ENCODE measurements at regions not wholly inside any gene's neighbourhood (a gene's known extent, or its start where the extent isn't known, plus 50 kb on each side); places are given as distances from the start of the nearest gene placed in this dataset.
A peak's percentile ranks its signal among the peaks of the same experiment; 100 is the strongest.

DNA sequence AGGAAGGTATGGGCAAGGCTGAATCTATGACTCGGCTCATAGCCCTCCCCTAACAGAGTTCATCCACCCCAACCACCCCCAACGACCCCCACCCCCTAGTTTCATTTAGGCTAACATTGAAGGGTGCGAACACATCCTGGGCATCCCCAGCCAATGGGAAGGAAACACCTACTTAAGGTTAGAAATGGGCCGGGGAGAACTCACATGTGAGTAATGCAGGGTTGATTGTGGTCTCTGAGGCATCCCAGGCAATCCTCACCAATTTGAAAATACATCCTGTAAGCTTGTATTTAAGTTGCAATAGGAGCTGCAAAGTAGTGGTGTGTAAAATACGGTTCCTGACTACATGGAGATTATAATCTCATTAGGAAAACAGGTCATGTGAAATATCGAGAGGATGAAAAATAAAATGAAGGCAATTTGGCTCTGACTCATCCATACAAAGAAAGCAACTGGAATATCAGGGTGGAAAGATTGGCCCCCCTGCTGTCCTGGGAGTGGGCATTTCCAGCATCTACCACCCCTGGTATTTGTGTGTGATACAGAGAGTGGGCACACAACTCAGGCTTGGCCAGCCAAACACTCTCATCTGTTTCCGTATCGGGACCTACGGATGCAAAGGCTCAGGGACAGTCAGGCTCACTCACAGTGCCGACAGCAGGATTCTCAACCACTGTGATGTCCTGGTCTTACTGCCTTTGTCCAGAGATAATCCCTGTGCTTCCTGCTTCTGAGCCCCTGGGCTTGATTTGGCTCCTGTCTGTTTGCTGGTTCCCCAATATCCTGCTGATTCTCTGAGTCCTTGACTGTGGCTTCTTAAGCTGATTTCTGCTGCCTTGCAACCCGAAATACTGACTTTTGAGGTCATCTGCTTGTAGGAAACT, 90.0 kb upstream of the NCKAP5 start:
- Histone ChIP-seq H3K9ac (ENCODE audit: extremely low read depth, low read length, poor library complexity, severe bottlenecking) (no peak overlapping the region), H3K27ac (ENCODE audit: low read depth, low read length) (no peak overlapping the region), H3K9me3 (ENCODE audit: control insufficient read depth, low read length) (no peaks in the 10 kb centered on the region), H3K27me3 (ENCODE audit: control insufficient read depth, insufficient read depth, low read length, poor library complexity, severe bottlenecking) (peaks cover 3% of the 10 kb centered on the region), H3K36me3 (ENCODE audit: control insufficient read depth, insufficient read depth, low read length) (no peaks in the 10 kb centered on the region), H3K4me1 (ENCODE audit: control insufficient read depth, insufficient read depth, low read length) (peaks cover 6% of the 10 kb centered on the region), H3K4me3 (ENCODE audit: low read length) (no peak overlapping the region)
- peak; percentile 66 for DNase-seq
- Mint-ChIP-seq H3K9me3 (no peaks in the 10 kb centered on the region), H3K4me1 (peaks cover 22% of the 10 kb centered on the region), H3K27ac (no peak overlapping the region), H3K4me3 (no peak overlapping the region), H3K27me3 (ENCODE audit: insufficient read depth) (peaks cover 2% of the 10 kb centered on the region), H3K36me3 (ENCODE audit: low read depth) (no peaks in the 10 kb centered on the region)
- TF ChIP-seq, protein P1, sequence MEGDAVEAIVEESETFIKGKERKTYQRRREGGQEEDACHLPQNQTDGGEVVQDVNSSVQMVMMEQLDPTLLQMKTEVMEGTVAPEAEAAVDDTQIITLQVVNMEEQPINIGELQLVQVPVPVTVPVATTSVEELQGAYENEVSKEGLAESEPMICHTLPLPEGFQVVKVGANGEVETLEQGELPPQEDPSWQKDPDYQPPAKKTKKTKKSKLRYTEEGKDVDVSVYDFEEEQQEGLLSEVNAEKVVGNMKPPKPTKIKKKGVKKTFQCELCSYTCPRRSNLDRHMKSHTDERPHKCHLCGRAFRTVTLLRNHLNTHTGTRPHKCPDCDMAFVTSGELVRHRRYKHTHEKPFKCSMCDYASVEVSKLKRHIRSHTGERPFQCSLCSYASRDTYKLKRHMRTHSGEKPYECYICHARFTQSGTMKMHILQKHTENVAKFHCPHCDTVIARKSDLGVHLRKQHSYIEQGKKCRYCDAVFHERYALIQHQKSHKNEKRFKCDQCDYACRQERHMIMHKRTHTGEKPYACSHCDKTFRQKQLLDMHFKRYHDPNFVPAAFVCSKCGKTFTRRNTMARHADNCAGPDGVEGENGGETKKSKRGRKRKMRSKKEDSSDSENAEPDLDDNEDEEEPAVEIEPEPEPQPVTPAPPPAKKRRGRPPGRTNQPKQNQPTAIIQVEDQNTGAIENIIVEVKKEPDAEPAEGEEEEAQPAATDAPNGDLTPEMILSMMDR (conservative IDR thresholded peaks at IDR 0.05): no peak
- whole genome bisulfite sequencing, 2 experiments (ENCODE audit: insufficient coverage in 1 of 2, insufficient read length in 1 of 2): 69 to 80% methylated on average over 5 to 11 of the region's 11 CpGs

GRCh38 chr2:133660510-133660909, 92.2 kb upstream of the NCKAP5 start:
- 90 to 96% methylated on average over 6 of the region's 6 CpGs for WGBS, 2 experiments (ENCODE audit: insufficient coverage in 1 of 2, insufficient read length in 1 of 2)
- no peak overlapping the region for H3K4me3 Mint-ChIP-seq

DNA sequence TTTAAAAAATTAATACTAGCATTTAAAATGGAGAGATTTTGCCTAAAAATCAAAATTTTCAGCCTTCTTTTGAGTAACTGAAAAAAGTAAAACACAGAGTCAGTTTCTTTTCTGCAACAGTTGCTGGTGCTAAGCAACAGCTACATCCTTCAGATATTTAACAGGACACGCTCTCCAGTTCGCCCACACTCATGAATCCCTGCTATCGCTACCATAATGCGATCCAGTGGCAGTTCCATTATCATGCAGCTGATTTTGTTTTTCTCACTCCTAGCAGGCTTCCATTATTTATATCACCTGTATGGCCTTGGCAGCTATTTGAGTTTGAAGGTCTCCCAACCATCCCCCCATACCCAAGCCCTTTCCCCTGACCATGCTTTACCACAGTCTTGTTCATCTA, 93.1 kb upstream of the NCKAP5 start:
- Mint-ChIP-seq H3K36me3 (ENCODE audit: low read depth) (no peaks in the 10 kb centered on the region), H3K27me3 (ENCODE audit: insufficient read depth) (peaks cover 2% of the 10 kb centered on the region), H3K4me1 (peaks cover 22% of the 10 kb centered on the region), H3K27ac (no peak overlapping the region), H3K9me3 (no peaks in the 10 kb centered on the region), H3K4me3 (no peak overlapping the region)
- Histone ChIP-seq H3K27me3 (ENCODE audit: control insufficient read depth, insufficient read depth, low read length, poor library complexity, severe bottlenecking) (no peaks in the 10 kb centered on the region), H3K4me1 (ENCODE audit: control insufficient read depth, insufficient read depth, low read length) (peaks cover 6% of the 10 kb centered on the region), H3K4me3 (ENCODE audit: low read length) (no peak overlapping the region), H3K9me3 (ENCODE audit: control insufficient read depth, low read length) (no peaks in the 10 kb centered on the region), H3K9ac (ENCODE audit: extremely low read depth, low read length, poor library complexity, severe bottlenecking) (no peak overlapping the region), H3K27ac (ENCODE audit: low read depth, low read length) (no peak overlapping the region), H3K36me3 (ENCODE audit: control insufficient read depth, insufficient read depth, low read length) (no peaks in the 10 kb centered on the region)
- TF ChIP-seq, protein P1 (conservative IDR thresholded peaks at IDR 0.05): no peak
- 84 to 90% methylated on average over 3 to 4 of the region's 4 CpGs for WGBS, 2 experiments (ENCODE audit: insufficient coverage in 1 of 2, insufficient read length in 1 of 2)
- no peak for DNase-seq

More at GRCh38 chr2:133660510-133660909, 92.2 kb upstream of the NCKAP5 start:
- H3K27ac Mint-ChIP-seq: no peak overlapping the region
- H3K27me3 Mint-ChIP-seq (ENCODE audit: insufficient read depth): peaks cover 2% of the 10 kb centered on the region
- Histone ChIP-seq H3K4me3 (ENCODE audit: low read length) (no peak overlapping the region), H3K27ac (ENCODE audit: low read depth, low read length) (no peak overlapping the region), H3K9me3 (ENCODE audit: control insufficient read depth, low read length) (no peaks in the 10 kb centered on the region), H3K27me3 (ENCODE audit: control insufficient read depth, insufficient read depth, low read length, poor library complexity, severe bottlenecking) (no peaks in the 10 kb centered on the region), H3K36me3 (ENCODE audit: control insufficient read depth, insufficient read depth, low read length) (no peaks in the 10 kb centered on the region), H3K4me1 (ENCODE audit: control insufficient read depth, insufficient read depth, low read length) (peaks cover 6% of the 10 kb centered on the region), H3K9ac (ENCODE audit: extremely low read depth, low read length, poor library complexity, severe bottlenecking) (no peak overlapping the region)
- TF ChIP-seq, protein P1 (conservative IDR thresholded peaks at IDR 0.05): no peak
- peaks cover 22% of the 10 kb centered on the region for H3K4me1 Mint-ChIP-seq
- DNase-seq: no peak
- no peaks in the 10 kb centered on the region for H3K36me3 Mint-ChIP-seq (ENCODE audit: low read depth)
- H3K9me3 Mint-ChIP-seq: no peaks in the 10 kb centered on the region
